ENCODE measurements at regions not wholly inside any gene's neighbourhood (a gene's known extent, or its start where the extent isn't known, plus 50 kb on each side); places are given as distances from the start of the nearest gene placed in this dataset.

GRCh38 chr2:48120759-48121242 is 193.7 kb upstream of the FOXN2 start:
- Histone ChIP-seq H3K36me3 (ENCODE audit: control insufficient read depth in 1 of 2, insufficient read depth in 2 of 2, low read length in 2 of 2) (no peaks in the 10 kb centered on the region), H3K27ac (ENCODE audit: low read depth, low read length) (no peak overlapping the region), H3K4me2 (ENCODE audit: low read length) (no peak overlapping the region), H3K4me3 (replicated peaks in 1 of 2; ENCODE audit: low read depth in 1 of 2, low read length in 2 of 2) (no peak overlapping the region), H2AFZ (ENCODE audit: low read depth, low read length, poor library complexity, severe bottlenecking) (no peak overlapping the region), H3K4me1 (ENCODE audit: control insufficient read depth in 1 of 2, insufficient read depth in 2 of 2, low read length in 2 of 2) (no peaks in the 10 kb centered on the region), H3K79me2 (ENCODE audit: insufficient read depth, low read length) (no peaks in the 10 kb centered on the region), H3K9ac (ENCODE audit: low read length) (no peak overlapping the region), H3K9me3 (ENCODE audit: control insufficient read depth in 1 of 2, insufficient read depth in 1 of 2, low read depth in 1 of 2, low read length in 2 of 2) (no peaks in the 10 kb centered on the region), H4K20me1 (ENCODE audit: insufficient read depth) (no peaks in the 10 kb centered on the region), H3K27me3 (ENCODE audit: insufficient read depth, low read length) (no peaks in the 10 kb centered on the region), H3K9me2 (ENCODE audit: insufficient read depth) (no peaks in the 10 kb centered on the region)
- no peak for ATAC-seq
- BruUV-seq (replicated peaks) = no TSS peak
- intact Hi-C loops (cut with micrococcal nuclease) = no loop called here
- RAD21 ChIA-PET (ENCODE audit: low non-redundant PET in 1 of 2, low total read pairs in 2 of 2, uncharacterized antibody in 2 of 2, unreplicated experiment in 2 of 2) = no interaction called here
- DNase-seq (ENCODE audit: low read depth, low spot score) = no peak
- POLR2A ChIA-PET = no interaction called here
- TF ChIP-seq REST (IDR thresholded peaks at IDR 0.05; ENCODE audit: low read depth) (no peak), CBX3 (IDR thresholded peaks at IDR 0.05; ENCODE audit: low read depth) (no peak), EGR1 (IDR thresholded peaks at IDR 0.05; ENCODE audit: low read depth) (no peak)
- CTCF ChIA-PET = no interaction called here

GRCh38 chr2:48122166-48122565 is 192.3 kb upstream of the FOXN2 start:
- ATAC-seq (no peak), DNase-seq (ENCODE audit: low read depth, low spot score) (no peak)
- no TSS peak for BruUV-seq (replicated peaks)
- intact Hi-C loops (cut with micrococcal nuclease) = no loop called here
- no peak overlapping the region for H2AFZ ChIP-seq (ENCODE audit: low read depth, low read length, poor library complexity, severe bottlenecking)
- TF ChIP-seq ZNF274 (IDR thresholded peaks at IDR 0.05; ENCODE audit: low read depth, low read length) = no peak
- no peak for TF ChIP-seq EZH2 (IDR thresholded peaks at IDR 0.05)
- TF ChIP-seq SP1 (IDR thresholded peaks at IDR 0.05; ENCODE audit: low read depth) = no peak
- no peaks in the 10 kb centered on the region for H4K20me1 ChIP-seq (ENCODE audit: insufficient read depth)
- no peaks in the 10 kb centered on the region for H3K4me1 ChIP-seq (ENCODE audit: control insufficient read depth in 1 of 2, insufficient read depth in 2 of 2, low read length in 2 of 2)
- H3K27me3 ChIP-seq (ENCODE audit: insufficient read depth, low read length) = no peaks in the 10 kb centered on the region
- H3K9me3 ChIP-seq (ENCODE audit: control insufficient read depth in 1 of 2, insufficient read depth in 1 of 2, low read depth in 1 of 2, low read length in 2 of 2) = no peaks in the 10 kb centered on the region
- no peak overlapping the region for H3K27ac ChIP-seq (ENCODE audit: low read depth, low read length)
- H3K36me3 ChIP-seq (ENCODE audit: control insufficient read depth in 1 of 2, insufficient read depth in 2 of 2, low read length in 2 of 2) = no peaks in the 10 kb centered on the region
- H3K9ac ChIP-seq (ENCODE audit: low read length) = no peak overlapping the region
- no peak overlapping the region for H3K4me2 ChIP-seq (ENCODE audit: low read length)
- ChIA-PET RAD21 (ENCODE audit: low non-redundant PET in 1 of 2, low total read pairs in 2 of 2, uncharacterized antibody in 2 of 2, unreplicated experiment in 2 of 2) (no interaction called here), POLR2A (no interaction called here), CTCF (no interaction called here)
- H3K9me2 ChIP-seq (ENCODE audit: insufficient read depth) = no peaks in the 10 kb centered on the region
- no peak overlapping the region for H3K4me3 ChIP-seq (replicated peaks in 1 of 2; ENCODE audit: low read depth in 1 of 2, low read length in 2 of 2)
- no peaks in the 10 kb centered on the region for H3K79me2 ChIP-seq (ENCODE audit: insufficient read depth, low read length)
